ENCODE measurements at regions not wholly inside any gene's neighbourhood (a gene's known extent, or its start where the extent isn't known, plus 50 kb on each side); places are given as distances from the start of the nearest gene placed in this dataset.

- no peak for DNase-seq (ENCODE audit: low read depth in 2 of 2)
Observed at GRCh38 chr12:127717278-127717677, 549.7 kb upstream of the TMEM132C start.

GRCh38 chr12:127720334-127720733 is 546.6 kb upstream of the TMEM132C start:
- DNase-seq (ENCODE audit: low read depth in 2 of 2), result no peak

GRCh38 chr12:127722611-127723010 is 544.4 kb upstream of the TMEM132C start:
- DNase-seq (ENCODE audit: low read depth in 2 of 2), result no peak

- DNase-seq (ENCODE audit: low read depth in 2 of 2), result no peak
Observed at GRCh38 chr12:127723251-127723650, 543.7 kb upstream of the TMEM132C start.

GRCh38 chr12:127726671-127727315 is 540.2 kb upstream of the TMEM132C start:
- DNase-seq (ENCODE audit: low read depth in 2 of 2), result no peak

- no peak for DNase-seq (ENCODE audit: low read depth in 2 of 2)
Observed at GRCh38 chr12:127728285-127728684, 538.7 kb upstream of the TMEM132C start.

GRCh38 chr12:127728729-127729128 is 538.2 kb upstream of the TMEM132C start:
- DNase-seq (ENCODE audit: low read depth in 2 of 2), result no peak

GRCh38 chr12:127729381-127729780 is 537.6 kb upstream of the TMEM132C start:
- DNase-seq (ENCODE audit: low read depth in 2 of 2), result no peak

- no peak for DNase-seq (ENCODE audit: low read depth in 2 of 2)
Observed at GRCh38 chr12:127731657-127732056, 535.3 kb upstream of the TMEM132C start.

- DNase-seq (ENCODE audit: low read depth in 2 of 2), result no peak
Observed at GRCh38 chr12:127742231-127742630, 524.7 kb upstream of the TMEM132C start.

- DNase-seq (ENCODE audit: low read depth in 2 of 2), result no peak
Observed at GRCh38 chr12:127745469-127746212, 521.3 kb upstream of the TMEM132C start.

GRCh38 chr12:127749416-127749815 is 517.6 kb upstream of the TMEM132C start:
- no peak for DNase-seq (ENCODE audit: low read depth in 2 of 2)

- no peak for DNase-seq (ENCODE audit: low read depth in 2 of 2)
Observed at GRCh38 chr12:127750076-127750840, 516.7 kb upstream of the TMEM132C start.

GRCh38 chr12:127752802-127753201 is 514.2 kb upstream of the TMEM132C start:
- DNase-seq (ENCODE audit: low read depth in 2 of 2), result no peak

GRCh38 chr12:127760357-127760756 is 506.6 kb upstream of the TMEM132C start:
- no peak for DNase-seq (ENCODE audit: low read depth in 2 of 2)

- DNase-seq (ENCODE audit: low read depth in 2 of 2), result no peak
Observed at GRCh38 chr12:127760996-127761395, 506.0 kb upstream of the TMEM132C start.

GRCh38 chr12:127761880-127762279 is 505.1 kb upstream of the TMEM132C start:
- DNase-seq (ENCODE audit: low read depth in 2 of 2), result no peak

GRCh38 chr12:127767656-127768055 is 499.3 kb upstream of the TMEM132C start:
- DNase-seq (ENCODE audit: low read depth in 2 of 2), result no peak

GRCh38 chr12:127770118-127770517 is 496.9 kb upstream of the TMEM132C start:
- DNase-seq (ENCODE audit: low read depth in 2 of 2), result no peak

GRCh38 chr12:127771546-127771945 is 495.4 kb upstream of the TMEM132C start:
- DNase-seq (ENCODE audit: low read depth in 2 of 2), result no peak

GRCh38 chr12:127773520-127773919 is 493.4 kb upstream of the TMEM132C start:
- DNase-seq (ENCODE audit: low read depth in 2 of 2), result no peak

- DNase-seq (ENCODE audit: low read depth in 2 of 2), result no peak
Observed at GRCh38 chr12:127774828-127775227, 492.1 kb upstream of the TMEM132C start.
